ENCODE measurements at regions not wholly inside any gene's neighbourhood (a gene's known extent, or its start where the extent isn't known, plus 50 kb on each side); places are given as distances from the start of the nearest gene placed in this dataset.
"Not testable (repeated sequence)": the region's sequence is repeated elsewhere in the genome, so short reads cannot be mapped to it uniquely, and the experiment has no call there.

- Mint-ChIP-seq H3K36me3 (no peaks in the 10 kb centered on the region), H3K4me3 (no peak overlapping the region), H3K27ac (no peak overlapping the region), H3K27me3 (ENCODE audit: low read depth in 2 of 2) (no peaks in the 10 kb centered on the region), H3K4me1 (no peaks in the 10 kb centered on the region), H3K9me3 (peaks cover 23 to 35% of the 10 kb centered on the region in 2 donors)
- DNase-seq (no peak), ATAC-seq (no peak)
- intact Hi-C loops (cut with micrococcal nuclease) = no loop called here
- Histone ChIP-seq H3K27ac (ENCODE audit: low read length) (no peak overlapping the region), H3K27me3 (ENCODE audit: control insufficient read depth, insufficient read depth, low read length) (no peaks in the 10 kb centered on the region), H3K9me3 (ENCODE audit: control insufficient read depth, insufficient read depth, low read length) (no peaks in the 10 kb centered on the region), H3K4me3 (ENCODE audit: low read length) (no peak overlapping the region), H3K36me3 (ENCODE audit: control insufficient read depth, insufficient read depth, low read length) (no peaks in the 10 kb centered on the region), H3K4me1 (ENCODE audit: control insufficient read depth, insufficient read depth, low read length) (no peaks in the 10 kb centered on the region)
- TF ChIP-seq CTCF (IDR thresholded peaks at IDR 0.05) = no peak
These were observed 513.8 kb downstream of the RPL10L start for GRCh38 chr14:46137786-46138185.

- intact Hi-C loops (cut with micrococcal nuclease) = no loop called here
- 86% methylated on average over 1 of the region's 1 CpG for WGBS (ENCODE audit: insufficient coverage)
These were observed 515.1 kb downstream of the RPL10L start for GRCh38 chr14:46136456-46136855.

GRCh38 chr14:46108228-46108627 lies 543.4 kb downstream of the RPL10L start:
- H3K36me3 Mint-ChIP-seq = peaks cover 14% of the 10 kb centered on the region
- peaks cover 15 to 22% of the 10 kb centered on the region in 2 donors for H3K9me3 Mint-ChIP-seq
- H3K27me3 Mint-ChIP-seq (ENCODE audit: low read depth in 2 of 2) = no peaks in the 10 kb centered on the region
- no peak overlapping the region for H3K27ac Mint-ChIP-seq
- no peak for TF ChIP-seq CTCF (IDR thresholded peaks at IDR 0.05)
- ATAC-seq (no peak), DNase-seq (no peak)
- Histone ChIP-seq H3K4me1 (ENCODE audit: control insufficient read depth, insufficient read depth, low read length) (no peaks in the 10 kb centered on the region), H3K27me3 (ENCODE audit: control insufficient read depth, insufficient read depth, low read length) (no peaks in the 10 kb centered on the region), H3K27ac (ENCODE audit: low read length) (no peak overlapping the region), H3K36me3 (ENCODE audit: control insufficient read depth, insufficient read depth, low read length) (no peaks in the 10 kb centered on the region), H3K4me3 (ENCODE audit: low read length) (no peak overlapping the region), H3K9me3 (ENCODE audit: control insufficient read depth, insufficient read depth, low read length) (peaks cover 40% of the 10 kb centered on the region)
- intact Hi-C loops (cut with micrococcal nuclease) = no loop called here
- H3K4me3 Mint-ChIP-seq = no peak overlapping the region
- H3K4me1 Mint-ChIP-seq = no peaks in the 10 kb centered on the region
- 88% methylated on average over 2 of the region's 2 CpGs for WGBS (ENCODE audit: insufficient coverage)

More at GRCh38 chr14:46136456-46136855, 515.1 kb downstream of the RPL10L start:
- no peak overlapping the region for H3K4me3 Mint-ChIP-seq
- no peak for TF ChIP-seq CTCF (IDR thresholded peaks at IDR 0.05)
- Histone ChIP-seq H3K36me3 (ENCODE audit: control insufficient read depth, insufficient read depth, low read length) (no peaks in the 10 kb centered on the region), H3K4me1 (ENCODE audit: control insufficient read depth, insufficient read depth, low read length) (no peaks in the 10 kb centered on the region), H3K27ac (ENCODE audit: low read length) (no peak overlapping the region), H3K9me3 (ENCODE audit: control insufficient read depth, insufficient read depth, low read length) (no peaks in the 10 kb centered on the region), H3K27me3 (ENCODE audit: control insufficient read depth, insufficient read depth, low read length) (no peaks in the 10 kb centered on the region), H3K4me3 (ENCODE audit: low read length) (no peak overlapping the region)
- DNase-seq (no peak), ATAC-seq (no peak)
- no peak overlapping the region for H3K27ac Mint-ChIP-seq
- no peaks in the 10 kb centered on the region for H3K4me1 Mint-ChIP-seq
- no peaks in the 10 kb centered on the region for H3K27me3 Mint-ChIP-seq (ENCODE audit: low read depth in 2 of 2)
- H3K9me3 Mint-ChIP-seq = peaks cover 23 to 34% of the 10 kb centered on the region in 2 donors
- H3K36me3 Mint-ChIP-seq = no peaks in the 10 kb centered on the region

GRCh38 chr14:46100901-46101300 lies 550.7 kb downstream of the RPL10L start:
- H3K4me3 ChIP-seq (ENCODE audit: low read length); intact Hi-C loops (cut with micrococcal nuclease); H3K4me1 Mint-ChIP-seq; H3K4me1 ChIP-seq (ENCODE audit: control insufficient read depth, insufficient read depth, low read length); H3K36me3 ChIP-seq (ENCODE audit: control insufficient read depth, insufficient read depth, low read length); H3K4me3 Mint-ChIP-seq; DNase-seq; H3K9me3 ChIP-seq (ENCODE audit: control insufficient read depth, insufficient read depth, low read length); H3K27ac Mint-ChIP-seq; H3K27me3 Mint-ChIP-seq (ENCODE audit: low read depth in 2 of 2); ATAC-seq; H3K27me3 ChIP-seq (ENCODE audit: control insufficient read depth, insufficient read depth, low read length); H3K27ac ChIP-seq (ENCODE audit: low read length): not testable (repeated sequence)
- Mint-ChIP-seq H3K9me3 (peaks cover 6 to 11% of the 10 kb centered on the region in 2 donors), H3K36me3 (peaks cover 14% of the 10 kb centered on the region)
- WGBS (ENCODE audit: insufficient coverage) = 94% methylated on average over 7 of the region's 8 CpGs
